Thoracic aorta (tissue), 2 donors: ENCODE measurements at regions not wholly inside any gene's neighbourhood (a gene's known extent, or its start where the extent isn't known, plus 50 kb on each side); places are given as distances from the start of the nearest gene placed in this dataset.

Experiments used
- ATAC-seq: fragments of 150-250 bp; one replicate; pipeline ENCODE4 v1.8.0; 2017; ENCODE audit warnings: low read depth; ENCODE audit not compliant: insufficient number of reproducible peaks, low FRiP score
- DNase-seq: peaks from one replicate; pipeline ENCODE4 v3.0.0-alpha.2; 2020; ENCODE audit warnings: low spot score
- H3K27ac ChIP-seq, 2 donors: fragments of 200-600 bp; sonication (generic); 1 replicate in 1 of 2; 2 replicates in 1 of 2; pipeline ENCODE4 v1.5.1; 2016; ENCODE audit warnings: mild to moderate bottlenecking in 2 of 2, moderate library complexity in 2 of 2
- H3K27me3 ChIP-seq: fragments of 200-600 bp; sonication (generic); replicated peaks from 2 replicates; pipeline ENCODE4 v1.6.0; 2016; ENCODE audit warnings: mild to moderate bottlenecking; ENCODE audit not compliant: insufficient read depth
- H3K36me3 ChIP-seq: fragments of 200-600 bp; sonication (generic); one replicate; pipeline ENCODE4 v1.5.1; 2016
- H3K4me1 ChIP-seq, 2 donors: fragments of 200-600 bp; sonication (generic); 1 replicate in 1 of 2; 2 replicates in 1 of 2; pipeline versions ENCODE4 v1.5.1 to v1.6.0; 2016; ENCODE audit warnings: low read depth in 2 of 2, mild to moderate bottlenecking in 1 of 2; ENCODE audit not compliant: control insufficient read depth in 1 of 2
- H3K4me3 ChIP-seq: fragments of 200-600 bp; sonication (generic); 2 replicates; pipeline ENCODE4 v1.5.1; 2016; ENCODE audit warnings: mild to moderate bottlenecking
- H3K9me3 ChIP-seq: fragments of 200-600 bp; sonication (generic); 2 replicates; pipeline ENCODE4 v1.5.1; 2016
- CTCF ChIP-seq: fragments of 200-600 bp; sonication (generic); IDR thresholded peaks from one replicate; pipeline ENCODE4 v1.5.1; 2019; ENCODE audit warnings: antibody characterized with exemption

- no peak for ATAC-seq
- H3K36me3 ChIP-seq: no peaks in the 10 kb centered on the region
These were observed 619.9 kb upstream of the SOX9 start for GRCh38 chr17:71500761-71501555.

GRCh38 chr17:71501711-71502110, 619.1 kb upstream of the SOX9 start:
- H3K27ac ChIP-seq: no peak overlapping the region
- no peaks in the 10 kb centered on the region for H3K36me3 ChIP-seq
- no peak for ATAC-seq
- DNase-seq: no peak
- H3K4me1 ChIP-seq: no peaks in the 10 kb centered on the region
- H3K27me3 ChIP-seq: no peaks in the 10 kb centered on the region
- no peak for TF ChIP-seq CTCF
- no peak overlapping the region for H3K4me3 ChIP-seq
- no peaks in the 10 kb centered on the region for H3K9me3 ChIP-seq

More at GRCh38 chr17:71500761-71501555, 619.9 kb upstream of the SOX9 start:
- no peak for DNase-seq
- H3K4me3 ChIP-seq: no peak overlapping the region
- H3K4me1 ChIP-seq: no peaks in the 10 kb centered on the region
- H3K9me3 ChIP-seq: no peaks in the 10 kb centered on the region
- H3K27me3 ChIP-seq: no peaks in the 10 kb centered on the region
- H3K27ac ChIP-seq: no peak overlapping the region
- no peak for TF ChIP-seq CTCF

- ATAC-seq: no peak
- H3K27me3 ChIP-seq: no peaks in the 10 kb centered on the region
- TF ChIP-seq CTCF: no peak
- H3K27ac ChIP-seq: no peak overlapping the region
- H3K36me3 ChIP-seq: no peaks in the 10 kb centered on the region
- H3K9me3 ChIP-seq: no peaks in the 10 kb centered on the region
- H3K4me1 ChIP-seq: no peaks in the 10 kb centered on the region
- H3K4me3 ChIP-seq: no peak overlapping the region
- DNase-seq: no peak
These were observed 618.4 kb upstream of the SOX9 start for GRCh38 chr17:71502443-71502842.

GRCh38 chr17:71503710-71504465, 616.9 kb upstream of the SOX9 start:
- ATAC-seq (no peak), DNase-seq (no peak)
- Histone ChIP-seq H3K4me1 (no peaks in the 10 kb centered on the region), H3K36me3 (no peaks in the 10 kb centered on the region), H3K27me3 (no peaks in the 10 kb centered on the region), H3K9me3 (no peaks in the 10 kb centered on the region), H3K4me3 (no peak overlapping the region), H3K27ac (no peak overlapping the region)
- TF ChIP-seq CTCF: no peak

- Histone ChIP-seq H3K9me3 (no peaks in the 10 kb centered on the region), H3K36me3 (no peaks in the 10 kb centered on the region), H3K4me3 (no peak overlapping the region), H3K27ac (no peak overlapping the region), H3K4me1 (no peaks in the 10 kb centered on the region), H3K27me3 (no peaks in the 10 kb centered on the region)
- DNase-seq (no peak), ATAC-seq (no peak)
- TF ChIP-seq CTCF: no peak
These were observed 615.6 kb upstream of the SOX9 start for GRCh38 chr17:71505200-71505599.
